IMR-90 (cell line): ENCODE measurements at regions not wholly inside any gene's neighbourhood (a gene's known extent, or its start where the extent isn't known, plus 50 kb on each side); places are given as distances from the start of the nearest gene placed in this dataset.

ENCODE experiments used
- BHLHE40 ChIP-seq: fragments of 150-350 bp; IDR thresholded peaks from 2 replicates; pipeline ENCODE4 v1.6.1; 2016; ENCODE audit warnings: mild to moderate bottlenecking, low read depth, low read length
- CEBPB ChIP-seq: IDR thresholded peaks from 2 replicates; pipeline ENCODE4 v1.6.1; 2012; ENCODE audit warnings: low read depth, low read length, improper control_type of control experiment
- CTCF ChIP-seq: conservative IDR thresholded peaks from 2 replicates; pipeline ENCODE4 v1.5.1; 2012; ENCODE audit warnings: mild to moderate bottlenecking, low read depth, low read length, improper control_type of control experiment

GRCh38 chr9:78406146-78406545 lies 109.2 kb downstream of the PSAT1 start:
- TF ChIP-seq CEBPB (no peak), BHLHE40 (no peak), CTCF (no peak)
